AML-193 (cell line): ENCODE measurements at regions not wholly inside any gene's neighbourhood (a gene's known extent, or its start where the extent isn't known, plus 50 kb on each side); places are given as distances from the start of the nearest gene placed in this dataset.

ENCODE experiments used
- DNase-seq, 2 experiments: peaks; one replicate each; lab custom pipeline; 2025; lab: John Stamatoyannopoulos, UW

- no peak for DNase-seq
Measured at GRCh38 chr22:48373626-48374173, 1454.0 kb downstream of the BRD1 start.

DNA sequence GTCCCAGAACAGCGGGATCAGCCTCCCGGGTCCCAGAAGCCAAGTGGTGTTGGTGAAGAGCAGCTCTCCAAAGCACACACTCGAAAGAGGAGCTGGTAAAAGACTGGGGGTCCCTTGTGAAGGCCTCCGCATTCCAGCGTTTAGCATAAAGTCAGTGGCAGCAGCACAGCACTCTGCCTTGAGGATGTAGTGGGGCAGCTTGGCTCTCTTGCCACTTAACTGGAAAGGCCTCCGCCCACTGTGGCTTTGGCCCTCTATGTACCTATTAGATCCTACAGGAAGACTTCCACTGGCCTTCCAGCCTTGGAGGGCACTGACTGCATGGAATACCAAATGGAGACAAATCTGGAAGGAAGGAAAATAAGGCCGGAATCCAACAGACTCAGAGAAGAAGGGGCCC, 1455.3 kb downstream of the BRD1 start:
- no peak for DNase-seq

GRCh38 chr22:48371391-48371790, 1456.3 kb downstream of the BRD1 start:
- no peak for DNase-seq

DNA sequence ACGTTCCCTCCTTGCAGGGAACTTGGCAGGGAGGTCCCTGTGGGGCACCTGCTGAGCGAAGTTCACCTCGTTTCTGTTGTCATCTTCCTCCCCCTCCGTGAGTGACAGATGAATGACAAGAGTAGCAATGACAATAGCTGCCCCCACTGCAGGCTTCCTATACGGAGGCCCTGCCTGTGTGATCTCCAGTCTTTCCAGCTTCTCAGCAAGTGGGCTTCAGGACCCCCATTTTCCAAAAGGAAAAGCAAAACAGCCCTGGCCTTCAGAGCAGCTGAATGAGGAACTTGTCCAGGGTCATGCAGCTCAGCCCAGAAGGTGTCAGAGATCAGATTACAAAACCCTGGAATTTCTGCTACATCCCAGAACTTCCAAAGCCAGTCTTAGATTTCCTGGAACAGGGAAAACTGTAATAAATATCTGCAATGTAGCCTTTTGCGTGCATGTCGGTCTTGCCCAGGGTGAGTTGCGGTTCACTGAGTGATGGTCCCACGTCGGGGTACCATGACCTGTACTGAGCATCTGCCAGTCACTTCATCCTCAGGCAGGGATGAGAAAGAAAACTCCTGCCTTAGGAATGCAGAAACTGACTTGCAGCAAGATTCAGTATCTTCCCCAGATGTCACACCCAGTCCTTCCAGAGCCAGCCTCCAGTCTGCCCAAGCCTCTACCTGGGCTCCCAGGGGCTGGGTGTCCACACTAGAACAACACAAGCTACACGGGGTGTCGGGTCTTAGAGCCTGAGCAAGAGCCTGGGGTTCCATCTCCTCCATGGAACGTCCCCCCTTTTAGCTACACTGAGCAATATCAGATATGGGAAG, 1457.0 kb downstream of the BRD1 start:
- DNase-seq: no peak

DNA sequence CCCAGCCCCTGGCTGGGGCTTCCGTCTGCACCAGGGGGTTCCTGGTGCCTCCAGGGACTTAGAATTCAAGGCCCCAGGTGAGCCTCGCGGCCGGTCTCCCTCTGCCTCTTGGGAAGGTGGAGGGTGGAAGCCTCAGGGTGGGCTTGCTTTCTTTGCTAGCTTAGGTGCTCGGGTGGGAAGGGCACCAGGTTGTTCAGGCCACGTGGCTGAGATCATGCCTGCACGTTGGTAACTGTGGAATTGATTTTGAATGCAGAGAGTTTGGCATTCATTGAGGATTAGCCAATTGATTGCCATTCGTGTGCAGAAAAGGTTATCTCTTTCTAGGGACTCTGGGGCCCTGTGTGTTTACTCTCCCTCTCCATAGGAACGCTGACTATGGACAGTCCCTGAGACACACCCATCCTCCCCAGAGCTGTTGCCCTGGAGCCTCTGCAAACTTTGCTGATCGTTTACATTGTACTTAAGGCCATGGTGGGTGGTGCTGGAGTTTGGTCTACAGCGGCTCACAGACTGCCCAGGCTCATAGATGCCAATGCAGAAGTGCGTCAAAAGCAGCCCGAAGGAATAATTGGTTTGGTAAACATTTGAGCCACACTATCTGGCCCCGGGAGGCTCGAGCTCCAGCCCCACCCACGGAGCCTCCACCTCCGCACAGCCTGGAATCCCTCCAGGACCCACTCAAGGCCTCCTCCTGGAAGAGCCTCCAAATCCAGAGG, 1457.7 kb downstream of the BRD1 start:
- DNase-seq: no peak

DNA sequence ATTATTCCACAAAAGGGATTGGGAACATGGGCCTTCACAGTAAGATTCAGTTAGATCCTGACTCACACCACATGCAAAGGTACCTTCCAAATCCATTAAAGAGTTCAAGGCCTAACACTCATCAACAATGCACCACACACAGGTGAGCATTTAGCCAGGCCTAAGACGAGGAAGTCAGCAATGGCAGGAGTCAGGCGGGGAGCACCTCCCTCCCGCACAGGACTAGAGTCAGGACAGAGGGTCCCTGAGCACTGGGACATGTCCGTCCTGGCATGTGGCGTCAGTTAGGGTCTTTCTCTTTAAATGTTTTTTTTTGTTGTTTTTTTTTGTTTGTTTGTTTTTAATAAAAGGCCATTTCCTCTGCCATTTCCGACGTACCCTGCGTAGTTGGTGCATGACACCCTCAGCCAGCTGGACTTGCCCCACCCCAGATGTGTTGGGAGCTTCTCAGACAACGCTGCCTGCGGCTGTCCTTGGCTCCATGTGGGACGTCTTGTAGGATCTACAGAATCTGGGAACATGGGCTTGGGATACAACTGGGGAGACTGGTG, 1458.6 kb downstream of the BRD1 start:
- no peak for DNase-seq

- no peak for DNase-seq
Measured at GRCh38 chr22:48367731-48368130, 1459.9 kb downstream of the BRD1 start.

GRCh38 chr22:48366591-48366990, 1461.1 kb downstream of the BRD1 start:
- DNase-seq: no peak

DNA sequence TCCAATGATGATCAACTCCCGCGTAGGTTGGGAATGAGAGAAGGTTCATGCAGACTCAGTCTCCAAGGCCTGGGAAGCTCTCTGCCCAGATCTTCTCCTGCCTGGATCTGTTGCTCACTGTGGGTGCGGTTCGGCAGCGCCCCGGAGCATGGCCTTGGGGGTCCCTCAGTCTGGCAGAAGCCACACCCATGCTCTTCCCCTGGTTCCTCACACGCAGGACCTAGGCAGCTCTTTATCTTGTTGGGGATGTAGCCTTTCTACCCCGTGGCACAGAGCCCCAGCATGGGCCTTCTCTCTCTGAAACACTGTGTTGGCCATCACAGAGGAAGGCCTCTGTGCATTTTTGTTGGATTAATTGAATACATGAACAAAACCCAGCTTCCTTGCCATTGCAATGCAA, 1461.6 kb downstream of the BRD1 start:
- DNase-seq: no peak

- DNase-seq: no peak
Measured at GRCh38 chr22:48365386-48365785, 1462.3 kb downstream of the BRD1 start.

- no peak for DNase-seq
Measured at GRCh38 chr22:48362721-48363404, 1464.8 kb downstream of the BRD1 start.

- no peak for DNase-seq
Measured at GRCh38 chr22:48361099-48361639, 1466.5 kb downstream of the BRD1 start.

- no peak for DNase-seq
Measured at GRCh38 chr22:48359613-48359965, 1468.1 kb downstream of the BRD1 start.

DNA sequence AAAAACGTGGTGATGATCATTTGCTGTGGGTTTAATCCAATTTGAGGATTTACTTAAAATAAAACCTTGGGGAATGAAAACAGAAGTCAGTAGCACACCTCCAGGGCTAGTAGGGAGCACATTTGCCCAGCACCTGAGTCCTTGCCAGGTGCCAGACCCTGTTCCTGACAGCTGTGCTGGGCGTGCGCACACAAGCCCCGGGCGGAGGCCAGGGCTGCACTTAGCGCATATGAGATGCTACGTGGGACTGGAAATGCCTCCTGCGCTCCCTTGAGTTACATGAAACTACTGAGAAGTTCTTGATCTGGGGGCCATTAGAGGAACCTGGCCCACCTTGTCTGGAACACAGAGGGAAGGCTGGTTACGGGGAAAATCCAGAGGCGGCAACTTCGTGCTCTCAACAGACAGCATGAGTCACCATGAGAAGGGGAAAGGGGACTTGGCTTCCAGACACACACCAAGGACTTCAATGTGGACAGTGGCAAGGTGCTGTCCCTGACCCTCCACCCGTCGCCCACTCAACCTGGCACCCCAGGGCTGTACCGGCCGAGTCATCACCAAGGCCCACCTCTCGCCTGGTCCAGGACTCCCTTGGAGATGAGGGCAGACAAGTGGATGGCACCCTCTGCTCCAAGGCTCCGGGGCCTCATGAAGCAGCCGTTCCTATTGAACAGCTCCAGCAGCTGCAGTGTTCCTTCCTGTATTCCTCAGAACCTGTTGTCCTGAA, 1468.6 kb downstream of the BRD1 start:
- no peak for DNase-seq

GRCh38 chr22:48357961-48358360, 1469.7 kb downstream of the BRD1 start:
- no peak for DNase-seq

GRCh38 chr22:48357196-48357595, 1470.5 kb downstream of the BRD1 start:
- DNase-seq: no peak

GRCh38 chr22:48356731-48357130, 1470.9 kb downstream of the BRD1 start:
- DNase-seq: no peak

DNA sequence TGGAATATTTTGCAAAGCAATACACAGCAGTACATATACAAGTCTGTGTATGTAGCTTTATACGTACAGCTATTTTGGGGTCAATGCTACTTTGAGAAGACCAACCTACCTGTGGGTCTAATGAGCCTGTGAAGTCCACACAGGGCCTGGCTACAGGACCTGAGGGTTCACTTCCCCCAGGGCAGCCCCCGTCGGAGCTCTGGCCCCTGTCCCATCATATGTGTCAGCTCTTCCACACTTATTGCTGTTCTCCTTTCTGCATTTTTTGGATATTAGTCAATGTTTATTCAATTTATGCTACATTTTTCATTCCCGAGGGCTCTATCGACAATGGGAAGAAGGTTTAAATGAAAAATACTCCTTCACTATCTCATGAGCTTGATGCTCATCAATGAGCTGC, 1473.6 kb downstream of the BRD1 start:
- DNase-seq: no peak

- no peak for DNase-seq
Measured at GRCh38 chr22:48353116-48353947, 1474.3 kb downstream of the BRD1 start.

DNA sequence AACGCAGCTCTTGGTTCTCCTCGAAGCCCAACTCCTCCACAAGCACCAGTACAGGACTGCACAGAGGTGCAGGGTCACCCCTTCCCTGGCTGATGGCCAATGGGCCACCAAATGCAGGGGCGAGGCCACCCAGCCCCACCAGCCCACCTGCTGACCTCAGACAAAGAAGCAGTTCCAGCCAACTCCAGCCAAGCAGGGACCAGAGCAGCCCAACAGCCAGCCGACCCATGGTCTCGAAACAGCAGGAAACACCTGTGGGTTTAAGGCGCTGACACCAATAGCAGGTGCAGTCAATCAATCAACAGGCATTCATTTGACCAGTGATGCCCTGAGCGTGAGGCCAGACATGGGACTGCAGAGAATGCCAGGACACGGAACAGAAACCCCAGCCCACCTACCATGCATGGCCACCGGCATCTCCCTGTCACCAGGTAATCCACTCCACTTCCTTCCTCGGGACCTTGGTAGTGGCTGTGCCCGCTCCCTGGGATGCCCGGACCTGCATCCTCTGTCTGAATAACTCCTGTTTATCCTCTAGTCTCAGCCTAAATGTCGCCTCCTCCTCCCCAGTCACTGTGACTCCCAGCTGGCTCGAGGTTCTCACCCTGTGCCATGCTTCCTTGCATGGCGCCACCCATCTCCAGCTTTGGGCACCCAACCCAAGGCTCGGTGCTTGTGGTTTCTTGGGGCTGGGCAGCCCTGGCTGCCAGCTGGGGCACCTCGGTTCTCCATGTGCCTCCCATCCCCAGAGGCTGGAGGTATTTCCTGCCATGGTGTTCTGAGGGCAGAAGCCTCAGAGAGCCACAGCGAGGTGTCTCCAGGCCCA, 1475.4 kb downstream of the BRD1 start:
- DNase-seq: no peak
